H1 (cell line): ENCODE measurements at regions not wholly inside any gene's neighbourhood (a gene's known extent, or its start where the extent isn't known, plus 50 kb on each side); places are given as distances from the start of the nearest gene placed in this dataset.

Experiments
- BRCA1 ChIP-seq: IDR thresholded peaks from 2 replicates; pipeline ENCODE4 v1.6.1; 2012; ENCODE audit warnings: low read depth, low read length, improper control_type of control experiment
- CTCF ChIP-seq, 3 experiments: IDR thresholded peaks; 1 replicate in 2 of 3; 2 replicates in 1 of 3; pipeline versions ENCODE4 v1.5.1 to v1.6.1; 2011; ENCODE audit warnings: low read length in 3 of 3, mild to moderate bottlenecking in 3 of 3, inconsistent platforms in 2 of 3, low read depth in 1 of 3, moderate library complexity in 1 of 3; ENCODE audit not compliant: insufficient read depth in 1 of 3; ENCODE audit errors: control extremely low read depth in 1 of 3
- EP300 ChIP-seq, 2 experiments: IDR thresholded peaks; 1 replicate in 1 of 2; 2 replicates in 1 of 2; pipeline ENCODE4 v1.6.1; 2011 to 2012; ENCODE audit warnings: low read depth in 2 of 2, low read length in 2 of 2, mild to moderate bottlenecking in 2 of 2, borderline replicate concordance in 1 of 2, inconsistent platforms in 1 of 2, moderate library complexity in 1 of 2
- MAFK ChIP-seq: IDR thresholded peaks from 2 replicates; pipeline ENCODE4 v1.6.1; 2012; ENCODE audit warnings: low read depth, mild to moderate bottlenecking, improper control_type of control experiment, low read length
- POLR2AphosphoS5 ChIP-seq: IDR thresholded peaks from 2 replicates; pipeline ENCODE4 v1.6.1; 2011; ENCODE audit warnings: low read depth, low read length
- SIRT6 ChIP-seq: IDR thresholded peaks from one replicate; pipeline ENCODE4 v1.7.1; 2012; ENCODE audit warnings: low read length, inconsistent platforms
- USF2 ChIP-seq: IDR thresholded peaks from 2 replicates; pipeline ENCODE4 v1.6.1; 2011; ENCODE audit warnings: low read length, improper control_type of control experiment

DNA sequence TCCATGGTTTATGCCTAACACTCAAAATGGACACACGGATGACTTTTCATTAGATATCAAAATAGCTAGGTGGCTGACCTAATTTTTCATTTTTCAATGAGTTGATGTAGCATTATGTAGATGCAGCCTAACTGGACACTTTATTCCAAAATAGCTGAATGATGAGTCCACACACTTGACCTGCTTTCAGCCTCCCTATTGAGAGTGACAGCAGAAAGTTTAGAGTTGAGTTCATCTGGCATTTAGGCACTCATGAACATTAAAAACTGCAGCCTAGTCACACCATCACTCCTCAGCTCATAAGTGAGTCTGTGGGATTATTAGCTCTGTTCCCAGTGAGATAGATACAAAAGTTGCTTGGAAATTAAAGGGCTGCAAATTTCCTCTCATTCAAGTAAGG, 307.3 kb upstream of the PRKD1 start:
- no peak for TF ChIP-seq USF2
- no peak for TF ChIP-seq CTCF (IDR thresholded peaks at IDR 0.05; ENCODE audit: control extremely low read depth in 1 of 3, insufficient read depth in 1 of 3, low read depth in 1 of 3, low read length in 3 of 3)
- TF ChIP-seq MAFK: no peak
- no peak for TF ChIP-seq EP300 (IDR thresholded peaks at IDR 0.05; ENCODE audit: borderline replicate concordance in 1 of 2, low read depth in 2 of 2, low read length in 2 of 2)
- no peak for TF ChIP-seq BRCA1
- TF ChIP-seq SIRT6: no peak
- TF ChIP-seq POLR2AphosphoS5: no peak
